Hippocampal formation (tissue), 2 donors: ENCODE measurements at regions not wholly inside any gene's neighbourhood (a gene's known extent, or its start where the extent isn't known, plus 50 kb on each side); places are given as distances from the start of the nearest gene placed in this dataset.

ENCODE experiments used
- DNase-seq, 2 donors: peaks; one replicate each; lab custom pipeline; 2025; lab: John Stamatoyannopoulos, UW

DNA sequence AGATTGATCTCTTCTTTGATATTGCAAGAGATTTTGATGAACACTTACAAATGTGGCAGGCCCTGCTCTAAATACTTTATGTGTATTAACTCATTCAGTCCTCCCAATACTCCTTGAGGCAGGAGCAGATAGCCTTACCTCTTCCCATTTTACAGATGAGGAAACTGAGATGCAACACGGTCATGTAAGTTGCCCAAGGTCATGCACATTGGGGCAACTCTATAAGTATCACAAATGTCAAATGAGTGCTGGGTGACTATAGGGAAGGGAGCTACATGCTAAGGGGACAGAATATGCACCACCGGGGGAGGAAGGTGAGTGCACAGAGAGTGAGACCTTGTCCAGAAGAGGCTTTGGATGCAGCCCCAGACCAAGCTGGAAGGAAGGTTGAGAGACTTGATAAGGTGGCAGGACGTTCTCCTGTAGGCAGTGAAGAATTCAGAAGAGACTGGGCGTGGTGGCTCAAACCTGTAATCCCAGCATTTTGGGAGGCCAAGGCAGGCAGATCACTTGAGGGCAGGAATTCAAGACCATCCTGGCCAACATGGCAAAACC lies 132.3 kb upstream of the PWP1 start:
- DNase-seq = no peak

DNA sequence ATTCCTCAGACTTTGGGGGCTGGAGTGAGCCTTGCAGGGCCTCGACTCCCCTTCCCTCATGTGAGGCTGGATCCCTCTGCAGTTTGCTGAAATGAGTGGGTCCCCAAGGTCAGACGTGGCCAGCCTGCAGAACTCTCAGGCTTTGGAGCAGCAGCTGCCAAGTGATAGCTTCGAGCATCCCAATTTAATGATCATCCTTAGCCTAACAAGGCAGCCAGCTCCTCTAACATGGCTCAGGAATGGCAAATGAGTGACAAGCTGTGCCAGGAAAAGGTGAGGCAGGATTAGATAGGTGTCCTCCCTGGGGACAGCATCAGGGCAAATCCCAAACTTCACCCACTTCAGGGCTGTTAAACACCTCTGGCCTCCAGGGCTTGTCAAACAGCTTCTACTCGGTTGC lies 130.7 kb upstream of the PWP1 start:
- no peak for DNase-seq

DNA sequence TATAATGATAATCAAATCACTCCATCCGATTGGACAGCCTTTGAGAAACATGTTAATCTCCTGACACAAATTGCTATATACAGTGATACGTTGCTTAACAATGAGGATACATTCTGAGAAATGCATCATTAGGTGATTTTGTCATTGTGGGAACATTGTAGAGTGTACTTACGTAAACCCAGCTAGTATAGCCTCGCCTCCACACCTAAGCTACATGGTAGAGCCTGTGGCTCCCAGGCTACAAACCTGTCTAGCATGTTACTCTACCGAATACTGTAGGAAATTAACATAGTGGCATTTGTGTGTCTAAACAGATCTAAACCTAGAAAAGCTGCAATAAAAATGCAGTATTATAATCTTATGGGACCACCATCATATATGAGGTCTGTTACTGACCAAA lies 128.6 kb upstream of the PWP1 start:
- no peak for DNase-seq

DNA sequence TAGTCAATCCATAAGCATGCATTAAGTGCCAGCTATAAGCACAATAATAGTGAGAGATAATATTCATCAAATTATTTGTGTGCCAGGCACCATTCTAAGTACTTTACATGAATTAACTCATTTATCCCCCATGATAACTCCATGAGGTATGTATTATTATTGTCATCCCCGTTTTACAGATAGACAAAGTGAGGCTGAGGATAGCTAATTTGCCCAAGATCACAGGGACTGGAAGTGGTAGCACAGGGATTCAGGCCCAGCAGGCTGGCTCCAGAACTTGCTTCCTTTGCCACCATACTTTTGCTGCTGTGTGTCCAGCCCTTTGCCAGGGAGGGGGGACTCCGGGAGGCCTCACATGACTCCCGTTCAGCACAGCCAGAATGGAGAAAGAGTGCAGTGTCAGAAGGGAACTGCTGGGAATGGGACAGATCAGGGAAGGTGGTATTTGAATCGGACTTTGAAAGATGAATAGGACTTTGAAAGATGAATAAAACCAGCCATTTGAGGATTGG lies 128.0 kb upstream of the PWP1 start:
- DNase-seq = no peak

DNA sequence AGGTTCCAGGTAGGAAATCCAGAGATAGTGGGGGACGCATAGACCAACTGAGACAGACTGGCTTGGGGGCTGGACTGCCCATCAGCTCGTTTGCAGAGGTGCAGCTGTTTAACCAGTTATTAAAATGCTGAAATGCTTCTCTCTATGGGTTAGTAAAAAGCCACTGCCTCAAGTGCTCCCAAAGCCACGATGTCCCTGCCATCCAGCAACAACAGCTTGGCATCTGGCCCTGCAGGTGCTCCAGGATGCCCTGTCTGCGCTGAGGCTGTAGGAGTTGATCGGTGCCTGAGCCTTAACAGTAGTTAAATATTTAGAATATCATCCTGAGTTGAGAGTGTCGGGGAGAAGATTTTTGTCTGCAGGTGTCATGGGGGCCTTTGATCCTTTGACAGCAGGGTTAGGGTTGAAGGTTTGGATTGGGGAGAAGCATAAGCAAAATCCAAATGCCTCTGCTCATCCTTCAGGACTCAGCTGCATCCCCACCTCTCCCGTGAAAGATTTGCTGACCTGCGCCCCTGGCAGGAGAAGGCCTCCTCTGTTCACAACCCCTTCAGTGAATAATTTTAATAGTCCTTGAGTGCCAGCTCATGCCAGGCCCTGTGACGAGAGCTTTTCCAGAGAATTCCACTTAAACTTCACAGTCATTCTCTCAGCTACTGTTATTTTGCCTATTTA lies 127.3 kb upstream of the PWP1 start:
- DNase-seq = no peak

DNA sequence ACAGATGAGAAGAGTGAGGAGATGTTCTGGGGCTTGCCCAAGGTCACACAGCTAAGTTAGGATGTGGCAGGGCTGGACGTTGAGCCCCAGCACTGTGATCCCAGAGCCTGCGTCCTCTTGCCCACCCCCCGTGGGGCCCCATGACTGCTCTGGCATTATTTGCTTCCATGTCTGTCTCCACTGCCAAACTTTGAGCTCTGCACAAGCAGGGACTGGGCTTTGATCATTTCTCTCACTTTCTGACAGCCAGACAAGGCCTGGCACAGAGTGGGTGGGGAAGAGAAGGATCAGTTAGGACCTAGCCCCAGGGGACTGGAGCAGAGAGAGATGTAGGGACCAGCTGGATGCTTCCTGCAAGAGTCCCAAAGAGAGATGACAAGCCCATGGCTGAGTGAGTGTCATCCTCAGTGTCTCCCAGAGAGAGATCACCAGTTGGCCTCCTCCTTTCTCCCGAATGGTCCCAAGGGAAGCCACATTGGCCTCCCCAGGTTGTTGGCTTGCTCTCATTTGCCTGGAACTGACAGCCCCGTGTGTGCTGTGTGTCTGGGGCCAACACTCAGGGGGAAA lies 126.7 kb upstream of the PWP1 start:
- no peak for DNase-seq

DNA sequence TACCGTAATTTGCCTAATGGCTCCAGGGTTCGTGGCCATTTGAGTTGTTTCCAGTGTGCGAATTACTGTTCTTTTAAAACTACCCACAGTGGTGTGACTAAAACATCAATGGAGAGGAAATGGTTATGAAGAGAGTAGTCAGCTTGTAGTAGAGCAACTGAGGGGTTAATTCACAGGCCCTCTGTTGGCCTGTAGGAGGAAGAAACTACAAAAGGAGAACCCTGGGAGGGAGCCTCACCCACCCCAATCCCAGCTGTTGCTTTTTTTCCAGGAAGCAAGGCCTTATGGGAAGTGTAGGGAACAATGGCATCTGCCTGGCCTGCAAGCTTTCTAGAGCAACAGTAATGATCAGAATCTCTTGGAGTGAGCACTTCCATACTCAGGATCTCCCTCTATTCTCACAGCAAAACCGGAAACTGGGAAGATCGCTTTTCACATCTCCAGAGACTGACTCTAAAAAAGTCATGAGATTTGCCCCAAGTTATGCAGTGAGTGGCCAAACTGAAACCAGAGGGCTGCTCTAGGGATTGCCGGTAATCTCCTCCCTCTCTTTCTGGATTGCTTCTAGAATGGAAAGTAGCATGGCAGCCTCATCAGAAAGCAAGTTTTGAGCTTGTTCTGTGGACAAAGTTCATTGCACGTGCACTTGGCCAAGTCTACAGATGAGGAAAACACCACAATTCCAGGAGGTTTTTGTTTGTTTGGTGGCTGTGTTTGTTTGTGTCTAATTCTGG lies 125.3 kb upstream of the PWP1 start:
- DNase-seq = no peak

DNA sequence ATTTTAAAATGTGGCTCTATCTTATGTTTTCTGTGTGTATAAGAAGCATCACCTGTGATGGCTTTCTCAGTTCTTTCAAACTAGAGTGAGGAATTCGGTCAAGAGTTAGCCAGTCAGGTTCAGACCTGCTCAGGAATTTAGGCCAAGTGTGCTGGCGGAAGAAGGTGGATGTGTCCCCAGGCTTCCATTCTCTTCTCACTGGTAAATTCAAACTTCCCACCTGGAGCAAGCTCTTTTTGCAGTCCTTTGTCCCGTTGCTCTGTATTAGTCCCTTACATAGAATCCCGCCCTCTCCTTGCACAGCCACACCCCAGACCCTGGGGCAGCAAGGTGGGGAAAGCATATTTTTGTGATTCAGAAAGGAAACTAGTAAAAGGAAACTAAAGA lies 124.7 kb upstream of the PWP1 start:
- no peak for DNase-seq

DNA sequence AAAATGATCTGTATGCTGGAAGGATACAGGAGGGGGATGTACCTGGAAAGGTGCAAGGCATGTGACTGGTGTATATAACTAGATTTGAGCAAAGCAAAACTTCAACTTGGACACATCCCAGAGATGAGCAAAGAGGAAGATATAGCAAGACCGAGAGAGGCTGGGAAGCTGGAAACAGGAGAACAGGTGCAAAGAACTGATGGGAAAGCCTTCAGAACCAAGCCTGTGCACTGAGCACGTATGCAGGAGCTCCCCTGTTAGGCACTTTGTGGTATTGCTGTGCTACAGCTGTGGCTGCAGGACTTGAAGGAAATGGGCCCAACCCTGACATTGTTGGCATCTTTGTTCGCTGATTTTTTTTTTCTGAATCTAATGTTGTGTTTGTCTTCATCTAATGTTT lies 120.7 kb upstream of the PWP1 start:
- no peak for DNase-seq

DNA sequence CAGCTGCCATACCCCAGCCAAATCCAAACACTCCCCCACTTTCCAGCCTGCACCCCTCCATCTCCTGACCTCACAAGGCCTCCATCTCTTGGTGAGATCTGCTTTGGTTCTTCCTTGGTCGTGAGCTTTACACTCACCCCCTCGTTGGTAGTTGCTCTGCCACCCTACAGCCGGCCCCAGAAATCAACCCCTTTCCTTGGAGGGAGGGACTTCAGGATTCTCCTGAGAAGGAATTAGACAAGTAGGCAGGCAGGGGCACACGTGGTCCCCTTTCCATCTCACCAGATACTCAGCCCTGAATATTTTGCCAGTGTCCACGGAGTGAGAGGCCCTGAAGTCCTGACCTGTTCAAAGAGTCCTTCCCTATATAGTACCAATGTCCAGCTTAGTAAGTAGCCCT lies 120.0 kb upstream of the PWP1 start:
- no peak for DNase-seq

DNA sequence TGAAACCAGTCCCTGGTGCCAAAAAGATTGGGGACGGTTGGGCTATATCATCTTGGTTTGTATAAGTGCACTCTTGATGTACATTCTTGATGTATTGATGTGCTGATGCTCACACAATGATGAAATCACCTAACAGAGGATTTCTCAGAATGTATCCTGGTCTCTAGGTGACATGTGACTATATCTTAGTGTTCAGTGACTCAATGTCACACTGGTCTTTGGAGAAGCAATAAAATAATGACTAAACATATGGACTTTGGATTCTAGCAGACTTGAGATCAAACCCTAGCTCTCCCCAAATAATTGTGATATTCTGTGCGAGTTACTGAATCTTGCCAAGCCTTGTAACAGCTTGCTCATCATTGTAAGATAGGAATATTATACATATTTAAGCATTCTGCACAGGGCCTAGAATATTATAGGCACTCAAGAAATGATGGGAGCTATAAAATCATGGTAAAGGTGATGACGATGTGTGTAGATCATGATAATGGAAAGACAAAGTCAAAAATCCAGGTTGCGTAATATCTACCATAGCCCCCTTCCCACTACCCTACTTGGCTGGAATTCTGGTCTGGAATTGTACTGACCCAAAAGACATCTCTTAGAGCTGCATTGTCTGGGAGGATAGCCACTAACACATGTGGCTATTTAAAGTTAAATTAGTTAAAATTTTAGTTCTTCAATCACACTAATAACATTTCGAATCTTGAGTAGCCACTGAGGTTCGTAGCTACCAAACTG lies 117.6 kb upstream of the PWP1 start:
- DNase-seq = no peak

DNA sequence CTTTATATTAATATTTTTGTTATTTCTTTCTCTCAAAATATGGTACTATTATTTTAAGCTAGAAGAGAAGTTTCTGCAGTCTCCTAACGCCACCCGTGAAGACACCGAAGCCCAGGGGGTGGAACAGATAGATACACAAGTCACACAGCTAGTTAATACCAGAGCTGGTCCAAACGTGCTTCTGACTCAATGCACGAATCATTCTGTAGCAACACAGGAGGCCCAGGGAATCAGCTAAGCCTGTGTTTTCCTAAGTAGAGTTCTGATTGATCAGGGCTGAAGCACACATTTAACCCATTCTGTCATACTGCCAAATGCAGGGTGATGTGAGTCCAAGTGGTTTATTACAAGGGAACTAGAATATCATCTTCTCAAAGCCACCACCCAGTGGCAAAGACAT lies 116.9 kb upstream of the PWP1 start:
- no peak for DNase-seq

DNA sequence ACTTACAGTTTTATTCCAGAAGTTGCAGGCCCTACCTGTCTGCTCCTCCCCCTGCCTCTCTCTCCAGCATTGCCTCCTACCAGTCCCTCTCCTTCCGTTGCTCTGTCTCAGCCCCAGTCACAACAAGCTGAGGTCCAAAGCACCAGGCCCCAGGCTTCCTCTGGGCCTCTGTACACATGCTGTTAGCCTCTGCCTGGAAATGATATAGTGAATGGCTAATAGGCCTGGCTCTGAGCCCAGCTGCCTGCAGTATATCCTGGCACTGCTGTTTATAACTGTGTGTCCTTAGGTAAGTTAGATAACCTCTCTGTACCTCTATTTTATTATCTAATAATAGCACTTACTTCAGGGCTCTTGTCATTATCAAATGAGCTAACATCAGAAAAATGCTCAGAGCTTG lies 114.9 kb upstream of the PWP1 start:
- DNase-seq = no peak

DNA sequence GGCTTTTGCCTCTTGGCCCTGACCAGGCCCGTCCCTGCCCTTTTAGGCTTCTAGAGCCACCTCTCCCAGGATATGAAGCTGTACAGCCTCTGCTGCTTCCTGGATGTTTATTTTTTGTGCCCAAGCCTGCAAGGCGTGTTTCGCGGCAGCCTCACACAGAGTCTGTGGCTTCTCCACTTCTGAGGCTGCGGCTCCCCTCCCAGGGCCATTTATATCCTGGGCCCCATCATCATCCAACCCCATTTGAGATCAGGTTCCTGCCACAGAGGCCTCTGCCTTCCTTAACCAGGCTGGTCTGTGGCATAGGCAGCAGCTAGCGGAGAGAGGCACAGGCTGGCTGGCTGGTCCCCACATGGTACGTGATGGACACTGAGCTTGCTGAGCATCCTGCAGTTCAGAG lies 114.1 kb upstream of the PWP1 start:
- DNase-seq = no peak

DNA sequence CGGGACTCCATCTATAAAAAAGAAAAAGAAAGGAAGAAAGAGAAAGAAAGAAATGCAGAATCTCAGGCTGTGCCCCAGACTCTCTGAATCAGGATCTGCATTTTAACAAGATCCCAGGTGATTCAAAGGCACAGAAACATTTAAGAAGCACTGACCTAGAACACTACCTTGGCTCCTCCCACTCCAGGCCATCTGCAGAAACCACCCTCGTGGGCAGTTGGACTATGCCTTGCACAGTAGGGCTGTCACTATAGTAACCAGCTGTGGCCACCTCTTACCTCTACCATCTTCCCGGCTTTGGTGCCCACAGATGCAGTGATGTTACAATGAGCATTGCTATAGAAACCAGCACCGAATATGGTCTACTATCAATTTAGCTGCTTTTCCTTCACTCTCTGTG lies 110.9 kb upstream of the PWP1 start:
- DNase-seq = no peak

DNA sequence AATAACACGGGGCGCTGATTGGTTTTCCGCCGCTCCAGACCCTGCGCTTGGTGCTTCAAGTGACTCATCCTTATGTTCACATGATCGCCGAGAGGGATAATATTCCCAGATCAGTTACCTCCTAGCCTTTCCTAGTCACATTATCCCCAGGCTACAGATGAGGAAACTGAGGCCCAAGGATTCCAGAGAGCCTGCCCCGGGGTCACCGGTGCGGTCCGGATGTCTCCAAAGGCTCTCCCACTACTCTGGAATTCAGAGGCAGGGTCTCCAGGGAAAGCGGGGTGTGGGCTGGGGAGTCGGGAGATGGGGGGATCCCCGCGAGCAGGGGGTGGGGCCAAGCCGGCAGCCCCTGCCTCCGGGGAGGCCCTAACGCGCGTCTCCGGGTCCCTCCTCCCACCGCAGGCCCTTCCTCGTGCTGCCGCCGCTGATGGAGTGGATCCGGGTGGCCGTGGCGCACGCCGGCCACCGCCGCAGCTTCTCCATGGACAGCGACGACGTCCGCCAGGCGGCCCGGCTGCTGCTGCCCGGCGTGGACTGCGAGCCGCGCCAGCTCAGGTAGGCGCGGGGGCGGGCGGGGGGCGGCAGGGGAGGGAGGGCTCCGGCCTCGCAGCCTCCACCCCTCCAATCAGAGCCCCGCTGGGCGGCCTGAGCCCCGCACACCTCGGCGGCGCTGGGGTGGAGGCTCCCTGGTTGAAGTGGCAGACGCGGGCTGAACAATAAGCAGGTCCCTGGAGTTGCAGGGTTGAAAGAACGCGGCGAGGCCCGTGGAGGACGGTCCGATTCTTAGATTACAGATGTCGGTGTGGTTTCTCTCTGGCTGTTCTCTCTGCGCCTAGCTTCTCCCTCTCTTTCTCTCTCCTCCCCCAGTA lies 104.6 kb upstream of the PWP1 start:
- DNase-seq = no peak

DNA sequence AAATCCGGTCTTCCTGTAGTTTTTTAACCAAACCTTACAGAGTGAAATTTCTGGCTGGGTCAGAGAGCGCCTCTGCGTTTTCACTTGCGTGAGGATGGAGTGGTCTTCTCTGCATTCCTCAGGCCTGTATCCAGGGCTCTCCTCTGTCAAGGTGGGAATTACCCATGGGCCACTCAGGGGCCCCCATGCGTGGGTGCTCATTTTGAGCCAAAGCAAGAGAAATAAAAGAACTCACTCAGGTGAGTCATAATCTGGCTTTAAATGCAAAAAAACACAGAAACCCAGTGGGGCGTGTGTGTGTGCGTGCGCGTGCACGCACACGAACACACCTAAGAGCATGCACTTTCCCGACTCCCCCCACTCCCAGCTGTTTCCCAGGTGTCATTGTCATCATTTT lies 104.0 kb upstream of the PWP1 start:
- DNase-seq = no peak

DNA sequence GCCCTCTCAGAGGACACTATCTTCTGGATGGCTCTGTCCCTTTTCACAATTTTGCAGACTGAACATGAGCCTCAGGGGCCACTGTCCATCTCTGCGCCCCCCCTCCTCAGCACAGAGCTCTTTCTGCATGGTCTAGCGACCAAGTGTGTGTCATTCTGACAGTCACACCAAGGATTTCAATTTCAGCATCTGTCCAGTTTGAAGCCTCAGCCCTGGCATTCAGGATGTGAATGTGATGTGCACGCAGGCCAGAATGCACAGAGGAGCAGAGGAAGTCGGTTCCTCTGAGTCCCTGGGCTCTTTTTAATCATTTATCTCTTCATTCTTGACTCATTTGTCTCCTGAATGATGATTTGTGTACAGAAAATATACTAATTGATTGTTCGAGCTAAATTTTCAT lies 102.0 kb upstream of the PWP1 start:
- no peak for DNase-seq

DNA sequence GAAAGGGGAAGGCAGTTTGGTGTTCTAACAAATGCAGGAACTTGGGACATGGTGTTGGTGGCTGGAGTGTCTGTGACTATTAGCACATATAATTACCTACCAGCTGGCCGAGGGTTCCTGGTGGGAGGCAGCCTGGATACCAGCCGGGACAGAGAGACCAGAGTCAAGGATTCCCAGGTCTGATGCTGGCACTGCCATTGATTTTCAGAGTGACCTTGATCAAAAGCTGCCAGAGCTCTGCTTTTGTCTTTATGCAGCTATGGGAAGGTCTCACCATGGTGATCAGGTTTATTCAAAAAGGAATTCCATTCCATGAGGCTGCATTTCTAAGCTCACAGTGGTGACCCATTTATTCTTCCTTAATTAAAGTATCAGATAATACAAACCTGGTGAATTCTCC lies 101.0 kb upstream of the PWP1 start:
- DNase-seq = no peak

DNA sequence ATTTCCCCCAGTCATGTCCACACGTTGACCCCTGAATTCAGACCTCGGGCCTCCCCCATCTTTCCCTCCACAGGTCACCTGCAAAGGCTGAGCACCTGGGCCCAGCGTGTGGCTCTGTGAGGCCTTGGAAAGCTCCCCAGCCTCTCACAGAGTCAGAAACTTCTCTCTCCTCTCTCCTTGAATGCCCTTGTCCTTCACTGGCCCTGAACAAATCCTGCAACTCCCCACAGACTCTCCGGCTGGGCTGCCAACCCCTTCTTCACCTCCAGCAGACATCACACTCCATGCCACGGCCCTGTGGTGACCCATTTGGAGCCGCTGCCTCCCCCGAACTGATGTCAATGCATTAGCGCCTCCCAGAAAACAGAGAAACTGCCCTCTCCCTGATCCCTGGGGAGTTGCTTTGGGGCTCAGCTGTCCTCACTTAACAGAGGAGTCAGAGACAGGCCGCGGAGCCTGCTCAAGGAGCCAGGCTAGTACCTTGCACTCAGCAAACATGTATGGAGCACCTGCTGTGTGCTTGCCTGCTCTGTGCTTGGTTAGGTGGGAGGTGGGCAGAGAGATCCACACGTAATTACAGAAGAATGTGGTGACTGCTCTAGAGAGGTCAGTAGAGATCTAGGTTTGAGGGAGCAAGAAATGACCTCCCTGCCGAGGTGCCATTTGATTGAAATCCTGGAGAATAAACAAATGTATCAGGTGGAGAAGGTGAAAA lies 99.2 kb upstream of the PWP1 start:
- DNase-seq = no peak

DNA sequence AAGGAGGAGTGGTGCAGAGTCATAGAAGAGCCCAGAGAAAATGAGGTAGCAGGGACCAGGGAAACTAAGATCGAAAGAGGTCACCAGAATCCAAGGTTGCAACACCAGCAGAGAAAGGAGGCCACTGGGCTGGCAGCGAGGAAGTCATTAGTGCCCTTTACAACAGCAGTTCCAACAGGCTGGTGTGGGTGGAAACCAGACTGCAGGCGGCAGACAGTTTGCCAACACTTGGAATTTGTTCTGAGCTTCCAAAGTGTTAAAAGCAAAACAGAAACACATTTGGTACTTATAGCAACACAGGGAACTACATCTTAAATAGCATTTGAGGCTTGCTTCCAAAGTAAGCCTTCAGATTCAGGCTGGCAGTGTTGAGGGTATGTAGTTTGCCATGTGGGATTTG lies 95.2 kb upstream of the PWP1 start:
- DNase-seq = peak in 1 of 2 donors; percentile 33
